Limb (tissue), 2 donors: ENCODE measurements at regions not wholly inside any gene's neighbourhood (a gene's known extent, or its start where the extent isn't known, plus 50 kb on each side); places are given as distances from the start of the nearest gene placed in this dataset.

Experiments used
- DNase-seq, 2 donors: peaks; one replicate each; pipeline ENCODE4 v3.0.0-alpha.2; 2016; ENCODE audit errors: extremely low spot score in 2 of 2

DNA sequence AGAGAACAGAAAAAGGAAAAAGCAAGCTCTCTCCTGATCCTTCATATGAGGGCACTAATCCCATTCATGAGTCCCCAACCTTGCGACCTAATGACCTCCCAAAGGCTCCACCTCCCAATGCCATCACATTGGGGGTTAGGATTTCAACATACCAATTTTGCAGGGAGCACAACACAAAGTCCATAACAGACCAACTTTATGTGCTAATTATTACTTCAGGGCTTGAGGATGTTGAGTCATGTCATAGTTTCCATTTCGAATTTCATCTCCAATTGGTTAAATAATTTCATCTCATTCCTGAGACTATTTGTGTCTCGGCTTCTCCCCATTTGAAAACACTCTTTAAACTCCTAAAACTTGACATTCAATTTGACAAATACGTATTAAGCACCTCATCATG is 69.9 kb upstream of the KLF7 start:
- DNase-seq, result no peak

DNA sequence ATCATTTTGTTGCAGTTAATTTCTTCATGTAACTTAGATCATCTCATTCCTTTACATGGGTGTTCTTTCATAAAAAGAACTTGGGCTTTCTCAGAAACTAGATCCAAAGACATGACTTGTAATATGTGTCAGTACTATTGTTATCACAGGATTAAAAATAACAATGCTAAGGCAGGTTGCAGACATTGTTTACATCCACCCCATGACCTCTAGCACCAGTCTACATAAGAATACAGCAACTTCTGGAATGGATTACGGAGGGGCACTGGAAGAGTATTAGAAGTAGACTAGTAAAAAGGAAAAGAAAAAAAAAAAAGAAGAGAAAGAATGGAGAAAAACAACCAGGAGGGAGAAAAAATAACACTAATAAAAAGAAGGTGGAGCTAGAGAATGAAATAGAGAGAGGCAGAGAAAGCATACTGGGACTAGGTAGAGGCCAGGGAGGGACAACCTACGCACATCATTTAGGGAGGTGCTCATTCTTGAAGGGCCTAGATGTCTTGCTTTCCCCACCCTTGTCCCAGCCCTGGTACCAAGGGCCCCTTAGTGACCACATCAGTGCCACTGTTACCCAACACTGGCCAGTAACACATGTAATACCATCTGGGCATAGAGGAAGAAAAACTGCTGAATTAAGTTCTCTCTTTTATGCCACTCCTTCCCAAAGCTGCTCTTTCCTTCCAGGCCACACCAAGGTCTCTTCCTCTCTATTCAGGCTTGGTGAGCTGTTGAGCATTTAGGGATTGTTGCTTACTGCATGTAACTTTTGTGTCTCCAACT is 70.6 kb upstream of the KLF7 start:
- DNase-seq, result no peak

DNA sequence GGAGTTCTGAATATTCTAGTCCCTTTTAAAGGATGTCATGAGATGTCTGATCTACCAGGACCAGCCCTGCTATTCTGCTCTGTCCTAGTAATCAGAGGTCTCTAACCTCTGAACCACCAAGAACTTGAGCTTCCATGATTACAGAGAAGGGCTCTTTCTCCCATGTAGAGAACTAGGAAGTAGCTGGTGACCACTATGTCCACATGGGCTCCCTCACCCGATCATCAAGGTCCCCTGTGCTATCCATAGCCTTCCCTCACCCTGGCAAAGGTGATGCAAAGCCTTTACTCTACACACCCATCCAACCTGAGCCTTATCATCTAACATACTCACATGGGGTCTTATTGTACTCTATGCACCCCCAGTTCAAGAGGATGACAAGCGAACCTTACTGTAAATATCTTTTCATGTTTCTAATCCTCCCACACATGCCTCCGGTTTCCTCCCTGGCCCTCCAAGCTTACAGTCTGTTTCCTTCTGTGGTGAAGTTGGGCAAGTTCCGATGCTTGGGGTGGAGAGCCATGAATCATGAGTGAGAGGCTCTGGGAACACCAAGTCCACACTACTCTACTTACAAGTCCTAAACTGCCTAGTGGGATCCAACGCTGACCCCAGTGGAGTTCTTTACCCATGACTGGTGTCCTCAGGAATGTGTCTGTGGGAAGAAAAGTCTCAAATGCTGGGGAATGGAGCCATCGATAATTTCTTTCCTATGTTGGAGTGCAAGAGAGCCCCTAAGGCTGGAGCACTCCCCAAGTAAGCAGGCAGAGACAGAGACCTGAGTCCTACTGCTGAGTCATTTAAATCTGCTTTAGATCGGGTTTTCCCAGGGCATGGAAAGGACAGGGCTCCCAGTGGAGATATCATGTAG is 73.3 kb upstream of the KLF7 start:
- no peak for DNase-seq

DNA sequence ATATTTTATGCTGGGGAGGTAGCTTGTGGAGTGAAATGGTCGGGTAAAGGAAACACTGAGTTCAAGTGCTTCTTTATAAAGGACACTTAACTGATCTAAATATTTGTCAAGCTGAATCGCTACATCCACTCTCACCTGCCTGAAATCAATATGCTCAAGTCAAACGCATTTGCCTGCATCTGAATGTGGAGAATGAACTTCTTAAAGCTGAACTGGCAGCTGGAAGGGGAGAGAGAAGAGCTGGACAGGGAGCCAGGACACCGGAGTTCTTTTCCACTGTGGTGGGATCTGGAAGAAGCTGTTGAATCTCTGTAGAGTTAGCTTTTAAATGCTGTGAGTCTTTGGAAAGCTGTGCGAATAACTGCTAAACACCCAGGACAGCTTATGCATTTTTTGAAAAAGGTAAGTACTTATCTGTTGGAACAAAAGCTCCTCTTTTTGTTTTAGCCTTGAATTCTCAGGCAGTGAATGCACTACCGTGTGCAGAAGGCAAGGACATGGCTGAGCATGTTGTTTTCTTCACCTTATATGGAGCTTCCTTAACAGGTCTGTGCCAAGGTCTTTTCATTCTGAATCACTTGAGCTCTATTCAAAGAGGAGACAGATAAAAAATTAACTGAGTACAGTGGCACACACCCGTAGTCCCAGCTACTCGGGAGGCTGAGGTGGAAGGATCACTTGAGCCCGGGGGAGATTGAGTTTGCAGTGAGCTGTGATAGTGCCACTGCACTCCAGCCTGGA is 74.2 kb upstream of the KLF7 start:
- no peak for DNase-seq

DNA sequence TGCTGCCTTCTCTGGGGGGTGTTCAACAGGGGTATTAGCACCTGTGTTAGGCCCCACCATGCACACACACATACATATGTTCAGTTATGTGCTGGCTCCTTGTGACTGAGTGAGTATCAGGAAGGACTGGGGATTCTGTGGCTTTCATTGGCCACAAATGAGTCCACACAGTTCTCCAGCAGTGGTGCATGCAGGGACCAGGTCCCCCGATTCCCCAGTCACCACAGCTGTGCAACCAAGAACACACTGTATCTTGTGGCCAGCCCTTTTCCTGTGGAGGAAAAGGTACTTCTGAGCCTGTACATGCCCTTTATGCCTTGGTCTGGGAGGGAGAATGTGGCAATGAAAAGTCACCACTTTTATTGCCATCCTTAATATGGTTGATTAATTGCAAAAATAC is 74.9 kb upstream of the KLF7 start:
- no peak for DNase-seq

DNA sequence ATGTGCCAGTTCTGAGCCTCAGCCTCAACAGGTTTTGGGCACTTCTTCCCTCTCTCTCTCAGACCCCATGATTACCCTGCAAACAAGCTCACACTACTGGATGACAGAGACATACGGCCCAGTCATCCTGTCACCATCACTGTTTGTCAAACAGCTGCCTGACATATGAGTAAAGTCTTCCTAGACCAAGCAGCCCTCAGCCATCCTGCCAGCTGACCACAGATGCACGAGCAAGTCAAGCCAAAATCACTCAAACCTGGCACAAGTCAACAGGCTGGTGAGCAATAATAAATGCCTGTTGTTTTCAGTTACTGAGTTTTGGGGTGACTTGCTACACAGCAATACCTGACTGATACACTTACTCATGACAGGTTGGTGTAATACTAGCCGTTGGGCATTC is 75.5 kb upstream of the KLF7 start:
- no peak for DNase-seq

DNA sequence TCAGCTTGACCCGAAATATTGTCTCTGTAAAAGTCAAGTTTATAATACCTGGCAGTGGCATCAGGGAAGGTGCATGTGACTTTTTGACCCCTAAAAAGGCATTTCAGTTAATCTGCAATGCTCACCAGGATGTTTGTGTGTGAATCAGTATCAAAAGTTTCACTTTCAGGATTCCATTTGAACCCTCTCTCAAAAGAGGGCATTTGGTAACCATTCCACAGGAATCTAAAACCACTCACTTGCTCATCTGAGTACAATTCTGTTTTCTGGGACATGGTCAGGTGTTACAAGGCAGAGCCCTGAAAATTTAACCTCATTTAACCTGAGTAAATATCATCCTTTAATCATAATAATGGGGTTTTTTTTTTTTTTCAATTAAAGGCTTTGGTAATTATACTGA is 77.9 kb upstream of the KLF7 start:
- no peak for DNase-seq

DNA sequence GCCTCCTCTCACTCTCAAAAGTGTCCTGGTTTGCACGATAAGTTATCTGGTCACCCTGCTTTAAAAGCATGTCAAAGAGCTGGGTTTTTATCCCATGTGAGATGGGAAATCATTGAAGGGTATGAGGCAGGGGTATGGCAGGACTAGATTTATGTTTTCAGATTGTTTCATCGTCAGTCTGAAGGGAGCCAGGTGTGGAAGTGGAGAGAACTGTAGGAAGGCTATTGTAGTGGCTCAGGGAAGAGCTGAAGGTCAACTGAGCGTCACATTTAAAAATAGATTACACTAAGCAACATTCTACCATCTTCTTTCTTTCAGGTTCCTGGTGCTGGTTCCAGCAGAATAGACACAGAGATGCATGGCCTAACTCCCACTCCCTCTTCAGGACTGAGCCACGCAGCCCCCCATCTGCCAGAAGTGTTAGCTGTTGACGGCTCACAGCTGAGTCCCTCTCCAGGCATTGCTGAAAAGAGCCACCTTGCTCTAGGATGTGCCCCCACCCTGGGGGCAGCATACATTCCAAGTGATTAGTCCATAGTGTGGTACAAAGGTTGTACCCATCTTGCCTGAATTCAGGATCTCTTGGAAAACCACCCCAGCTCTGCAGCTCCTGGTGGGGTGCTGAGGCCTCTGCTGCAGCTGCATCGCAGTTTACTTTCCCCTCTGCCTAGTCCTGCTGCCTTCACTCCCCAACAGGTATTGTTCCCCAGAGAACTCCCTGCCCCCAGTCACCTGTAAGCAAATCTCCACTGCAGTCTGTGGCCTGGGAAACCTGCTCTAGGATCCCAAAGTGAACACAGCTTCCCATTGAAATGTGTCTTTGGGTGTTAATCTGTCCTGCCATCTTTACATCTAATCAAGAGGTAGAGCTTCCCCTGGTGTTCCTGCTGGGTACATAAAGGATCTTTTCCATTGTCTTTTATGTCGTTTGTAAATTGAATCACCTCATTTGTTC is 79.5 kb upstream of the KLF7 start:
- no peak for DNase-seq

DNA sequence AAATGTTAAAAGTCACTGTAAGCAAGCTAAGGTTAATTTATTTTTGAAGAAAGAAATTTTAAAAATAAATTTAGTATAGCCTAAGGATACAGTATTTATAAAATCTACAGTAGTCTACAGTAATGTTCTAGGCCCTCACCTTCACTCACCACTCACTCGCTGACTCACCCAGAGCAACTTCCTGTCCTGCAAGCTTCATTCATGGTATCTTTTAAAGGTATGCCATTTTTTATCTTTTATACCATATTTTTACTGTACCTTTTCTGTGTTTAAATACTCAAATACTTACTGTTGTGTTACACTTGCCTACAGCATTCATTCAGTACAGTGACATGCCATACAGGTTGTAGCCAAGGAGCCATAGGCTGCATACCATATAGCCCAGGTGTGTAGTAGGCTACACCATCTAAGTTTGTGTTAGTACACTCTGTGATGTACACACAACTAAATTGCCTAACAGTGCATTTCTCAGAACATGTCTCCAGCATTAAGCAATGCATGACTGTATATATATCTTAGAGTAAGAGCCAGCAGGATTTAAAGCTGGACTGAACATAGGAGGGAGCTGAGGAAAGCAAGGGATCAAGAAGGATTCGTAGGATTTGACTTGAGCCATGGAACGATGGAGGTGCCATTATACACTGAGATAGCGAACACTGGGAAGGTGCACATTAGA is 83.1 kb upstream of the KLF7 start:
- no peak for DNase-seq

DNA sequence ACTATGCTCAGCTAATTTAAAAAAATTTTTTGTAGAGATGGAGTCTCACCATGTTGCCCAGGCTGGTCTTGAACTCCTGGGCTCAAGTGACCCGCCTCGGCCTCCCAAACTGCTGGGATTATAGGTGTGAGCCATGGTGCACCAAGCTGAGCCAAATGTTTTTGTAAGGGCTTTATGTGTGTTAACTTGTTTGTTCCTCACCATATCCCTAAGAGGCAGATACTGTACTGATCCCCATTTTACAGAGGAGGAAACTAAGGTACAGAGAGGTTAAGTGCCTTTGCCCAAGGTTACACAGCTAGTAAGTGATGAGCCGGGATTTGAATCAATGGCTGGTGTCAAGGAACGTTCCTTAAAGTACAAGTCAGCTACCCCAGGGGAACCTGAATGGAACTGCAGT is 85.3 kb upstream of the KLF7 start:
- DNase-seq, result no peak

DNA sequence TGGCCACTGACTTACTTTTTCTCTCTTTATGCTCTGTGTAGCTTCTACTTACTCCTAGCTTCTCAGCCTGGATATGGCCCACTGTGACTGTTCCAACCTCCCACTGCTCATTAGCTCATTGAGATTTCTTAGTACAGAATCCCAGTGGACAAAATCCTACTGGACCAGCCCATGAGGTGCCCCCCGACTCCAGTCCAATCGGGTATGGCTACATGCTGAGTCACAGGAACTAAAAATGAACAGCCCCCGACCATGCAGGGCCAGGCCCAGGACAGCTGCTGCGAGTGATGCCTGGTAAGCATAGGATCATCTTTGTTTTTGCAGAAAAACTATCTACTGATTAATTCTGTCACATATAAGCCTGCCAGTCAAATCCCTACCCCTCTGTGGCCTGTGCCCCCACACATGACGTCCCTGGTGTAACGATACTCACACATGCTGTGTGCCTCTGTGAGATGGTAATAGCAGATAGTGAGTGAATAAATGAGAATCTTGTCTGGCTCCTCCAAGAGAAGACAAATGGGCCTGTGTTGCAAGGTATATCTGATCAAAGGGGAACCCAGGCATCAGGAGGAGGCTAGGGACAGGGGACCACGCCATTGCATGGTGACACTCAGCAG is 85.9 kb upstream of the KLF7 start:
- DNase-seq, result no peak

DNA sequence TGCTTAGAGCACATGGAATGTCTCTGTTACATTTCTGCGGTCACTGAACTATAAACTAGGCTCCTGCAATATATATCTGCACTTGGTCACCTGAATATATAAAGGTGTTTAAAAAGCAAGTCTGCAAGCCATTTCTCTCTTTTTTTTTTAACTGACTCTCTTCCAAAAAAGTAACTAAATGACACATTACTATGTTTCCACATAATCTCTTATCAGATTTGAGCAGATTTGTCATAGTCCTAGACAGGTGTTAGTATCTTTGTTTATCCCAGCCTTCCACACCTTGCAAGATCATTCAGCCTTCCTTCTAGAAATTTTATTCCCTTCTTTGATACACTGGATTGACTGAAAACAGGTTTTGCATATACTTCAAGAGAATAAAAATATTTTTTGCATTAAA is 86.7 kb upstream of the KLF7 start:
- no peak for DNase-seq

DNA sequence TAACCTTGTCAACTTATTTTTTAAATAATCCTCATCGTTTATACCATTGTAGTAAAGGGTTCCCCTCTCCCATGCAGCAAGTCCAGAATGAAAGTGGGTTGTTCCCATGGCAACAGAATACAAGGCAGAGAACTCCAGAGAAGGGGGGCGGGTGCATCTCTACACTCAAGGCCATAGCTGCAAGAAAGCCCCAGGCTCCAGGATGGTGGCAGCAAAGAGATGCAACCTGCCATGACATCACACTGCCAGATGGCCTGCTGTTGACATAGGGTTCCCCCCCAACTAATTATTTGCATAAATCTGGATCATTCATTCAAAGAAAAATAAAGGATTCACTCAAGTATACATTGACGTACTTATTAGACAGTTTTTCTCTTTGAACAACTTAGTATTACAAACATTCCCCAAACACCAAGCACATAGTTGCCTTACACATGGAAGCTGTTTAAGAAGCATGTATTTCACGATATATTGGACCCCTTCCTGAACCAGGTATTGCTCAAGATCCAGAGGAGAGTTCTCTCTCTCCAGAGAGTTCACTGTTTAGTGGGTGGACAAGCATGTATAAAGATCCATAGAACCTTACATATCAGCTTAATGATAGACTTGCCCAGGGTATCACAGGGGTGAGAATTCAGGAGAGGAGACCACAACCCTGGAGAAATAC is 87.4 kb upstream of the KLF7 start:
- DNase-seq, result peak in 1 of 2 donors; percentile 35

DNA sequence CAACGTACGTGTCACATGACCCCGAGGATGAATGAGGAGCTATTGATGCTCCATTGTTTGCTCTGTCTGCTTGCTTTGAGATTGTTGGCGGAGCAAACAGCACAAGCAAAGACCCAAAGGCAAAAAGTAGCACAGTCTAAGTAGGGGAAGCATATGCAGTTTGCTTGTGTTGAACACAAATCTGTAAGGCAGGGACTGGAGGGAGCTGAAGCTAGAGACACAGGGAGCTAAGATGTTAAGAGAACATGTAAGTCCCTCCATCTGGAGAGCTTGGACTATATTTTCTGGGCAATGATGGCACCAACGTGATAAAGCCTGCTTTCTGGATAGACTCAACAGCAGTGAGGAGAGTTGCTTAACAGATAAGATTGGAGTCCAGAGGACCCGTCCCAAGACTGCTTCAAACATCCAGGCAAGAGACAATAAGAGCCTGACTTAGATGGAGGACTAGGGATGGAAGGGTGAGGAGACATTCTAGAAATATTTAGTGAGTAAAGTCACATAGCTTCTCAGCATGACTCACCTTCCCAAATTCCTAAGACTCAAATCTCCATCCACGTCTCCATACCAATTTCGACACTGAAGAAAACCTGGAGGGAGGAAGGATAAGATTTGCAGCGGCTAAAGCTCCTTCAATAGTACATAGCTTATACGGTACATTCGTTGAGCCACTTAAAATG is 88.1 kb upstream of the KLF7 start:
- no peak for DNase-seq

DNA sequence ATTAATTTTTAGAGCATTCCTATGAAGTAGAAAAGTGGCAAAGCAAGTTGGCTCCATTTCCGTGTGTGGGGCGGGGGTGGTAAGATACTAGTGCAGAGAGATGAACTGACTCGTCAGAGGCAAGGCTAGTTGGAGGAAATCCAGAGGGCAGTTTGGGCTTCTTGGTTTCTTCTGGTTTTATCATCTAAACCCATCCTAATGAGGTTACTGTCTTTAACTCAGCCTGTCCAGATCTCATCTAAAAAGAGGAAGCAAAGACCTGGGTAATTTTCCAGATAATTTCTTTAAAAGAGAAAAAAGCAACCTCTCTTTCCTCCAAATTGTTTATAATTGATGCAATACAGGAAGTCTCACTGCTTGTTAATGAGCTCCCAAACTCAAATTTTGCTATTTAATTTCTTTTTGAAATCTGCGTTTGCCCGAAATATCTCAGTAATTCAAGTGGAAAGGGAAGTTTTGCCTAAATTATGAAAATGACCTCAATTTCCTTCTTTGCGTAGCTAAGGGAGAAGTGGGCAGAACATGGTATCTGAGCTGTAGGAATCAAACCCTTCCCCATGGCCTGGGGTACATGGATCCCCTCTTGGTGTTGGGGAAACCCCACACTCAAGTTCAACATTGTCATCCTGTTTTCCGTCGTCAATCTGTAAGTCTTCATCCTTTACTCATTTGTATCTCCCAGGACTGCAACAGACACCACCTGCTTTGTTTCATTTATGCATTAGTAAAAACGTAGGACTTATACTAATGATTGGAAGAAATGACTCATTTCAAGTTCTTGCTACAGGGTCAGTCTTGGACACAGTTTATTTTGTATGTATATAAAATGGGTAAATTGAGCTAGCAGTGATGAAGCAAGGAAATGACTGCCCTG is 89.1 kb upstream of the KLF7 start:
- no peak for DNase-seq

DNA sequence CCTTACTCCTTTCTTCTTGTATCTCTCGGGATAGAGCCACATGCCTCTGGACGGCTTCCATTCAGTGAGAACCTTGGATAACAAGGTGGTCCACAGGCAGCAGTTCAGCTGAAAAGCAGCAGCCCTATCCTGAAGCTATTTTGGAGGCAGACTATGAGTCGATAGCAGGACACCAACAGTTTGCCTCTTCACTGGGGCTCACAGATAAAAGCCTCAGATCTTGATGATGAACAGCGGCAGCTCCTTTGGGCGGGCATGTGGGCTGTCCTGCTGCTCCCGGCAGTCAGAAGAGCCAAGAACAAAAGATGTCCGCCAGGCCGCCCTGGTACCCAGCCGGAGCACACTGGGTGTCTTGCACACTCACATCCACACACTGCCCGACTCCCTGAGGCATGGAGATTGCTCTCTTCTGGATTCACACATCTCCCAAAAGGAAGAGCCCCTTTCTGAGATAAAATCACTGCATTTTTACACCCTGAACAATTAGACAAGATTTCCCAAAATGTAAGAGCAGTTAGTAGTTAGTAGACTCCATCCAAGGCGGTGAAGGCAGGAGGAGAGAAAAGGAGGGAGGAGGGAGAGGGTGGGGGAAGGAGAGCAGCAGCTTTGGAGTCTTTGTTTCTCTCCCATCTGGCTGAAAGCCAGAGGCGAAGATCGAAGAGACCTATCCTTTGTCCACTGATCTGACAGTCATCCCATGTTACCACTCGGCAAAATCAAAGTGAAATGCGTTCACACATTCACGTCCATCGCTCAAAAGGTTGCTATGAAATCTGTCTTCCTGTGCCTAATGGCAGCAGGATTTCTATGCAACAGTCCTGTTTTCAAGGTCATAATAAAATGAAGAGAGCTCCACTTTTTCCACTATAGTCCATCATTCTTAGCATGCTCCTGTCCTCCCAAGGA is 90.1 kb upstream of the KLF7 start:
- DNase-seq, result no peak
